ENCODE measurements at regions not wholly inside any gene's neighbourhood (a gene's known extent, or its start where the extent isn't known, plus 50 kb on each side); places are given as distances from the start of the nearest gene placed in this dataset.
A peak's percentile ranks its signal among the peaks of the same experiment; 100 is the strongest.

DNA sequence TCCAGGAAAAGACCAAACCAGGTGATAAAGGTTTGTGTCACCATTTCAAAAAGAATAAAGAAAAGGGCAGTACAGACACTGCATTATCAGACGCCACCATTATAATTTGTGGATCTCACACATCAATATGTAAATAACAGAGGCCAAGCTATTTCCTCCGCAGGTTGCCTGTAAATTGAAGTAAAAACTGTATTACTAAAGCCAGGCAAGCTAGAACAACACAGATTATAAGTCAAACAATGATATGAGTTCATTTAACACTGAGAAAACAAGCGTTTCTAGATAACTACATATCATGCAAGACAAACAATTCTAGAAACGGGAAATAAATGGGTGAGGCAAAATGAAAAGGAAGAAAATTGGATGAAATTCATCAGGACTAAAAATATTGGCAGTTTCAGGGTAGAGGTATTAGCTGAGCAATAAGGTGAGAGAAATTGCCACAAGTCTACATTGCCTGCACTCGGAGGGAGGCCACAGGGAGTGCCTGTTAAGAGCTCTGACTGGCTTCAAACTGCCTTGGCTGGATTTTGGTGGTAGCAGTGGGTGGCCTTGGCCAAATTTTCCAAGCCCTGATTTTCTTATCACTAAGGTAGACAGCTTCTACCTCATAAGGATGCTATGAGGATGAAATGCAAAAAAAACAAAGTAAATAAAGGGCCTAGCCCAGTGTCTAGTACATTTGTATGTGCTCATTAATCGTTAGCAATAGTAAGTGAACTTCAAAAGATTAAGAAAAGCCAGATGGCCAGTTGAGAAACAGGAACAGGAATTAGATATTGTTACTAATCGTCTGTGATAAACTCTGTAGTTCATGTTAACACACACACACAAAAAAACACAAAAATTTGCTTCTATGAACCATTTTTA is 240.0 kb upstream of the NFE2L3 start:
- peaks cover 16% of the 10 kb centered on the region for H3K4me1 ChIP-seq
- H3K4me3 ChIP-seq, result no peak overlapping the region
- DNase-seq, result peak in 3 of 4 donors; percentile 33 to 37 (median 34)
- TF ChIP-seq CTCF (IDR thresholded peaks at IDR 0.05), result no peak
- TF ChIP-seq POLR2A (IDR thresholded peaks at IDR 0.05), result no peak
- no peaks in the 10 kb centered on the region for H3K27me3 ChIP-seq
- no peaks in the 10 kb centered on the region for H3K9me3 ChIP-seq
- no peaks in the 10 kb centered on the region for H3K36me3 ChIP-seq (replicated peaks in 1 of 2; ENCODE audit: insufficient read depth in 1 of 2, low read depth in 2 of 2)
- peak overlapping the region in 2 of 4 donors; percentile 11 to 63 for H3K27ac ChIP-seq
- ATAC-seq, result peak; percentile 75
- intact Hi-C loops (cut with DNase I), result no loop called here
- WGBS, 2 donors, result 21 to 33% methylated on average over 7 of the region's 7 CpGs

GRCh38 chr7:25913598-25914224 is 238.3 kb upstream of the NFE2L3 start:
- ATAC-seq (no peak), DNase-seq (no peak)
- no peaks in the 10 kb centered on the region for H3K9me3 ChIP-seq
- H3K27me3 ChIP-seq, result no peaks in the 10 kb centered on the region
- H3K27ac ChIP-seq, result no peak overlapping the region
- WGBS, 2 donors, result 78 to 84% methylated on average over 6 of the region's 6 CpGs
- no peak for TF ChIP-seq CTCF (IDR thresholded peaks at IDR 0.05)
- H3K4me1 ChIP-seq, result peaks cover 16% of the 10 kb centered on the region
- H3K4me3 ChIP-seq, result no peak overlapping the region
- H3K36me3 ChIP-seq (replicated peaks in 1 of 2; ENCODE audit: insufficient read depth in 1 of 2, low read depth in 2 of 2), result no peaks in the 10 kb centered on the region
- intact Hi-C loops (cut with DNase I), result no loop called here

DNA sequence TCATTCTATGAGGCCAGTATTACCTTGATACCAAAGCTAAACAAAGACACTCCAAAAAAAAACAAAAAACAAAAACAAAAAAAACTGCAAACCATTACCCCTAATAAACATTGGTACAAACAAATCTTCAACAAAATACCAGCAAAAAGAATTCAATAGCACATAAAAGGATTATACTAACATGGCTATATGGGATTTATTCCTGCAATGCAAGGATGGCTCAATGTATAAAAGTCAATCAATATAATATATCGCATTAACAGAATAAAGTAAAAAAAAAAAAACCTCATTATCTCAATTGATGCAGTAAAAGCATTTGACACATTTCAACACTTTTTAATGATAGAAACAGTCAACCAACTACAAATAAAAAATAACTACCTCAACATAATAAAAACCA is 233.3 kb upstream of the NFE2L3 start:
- no peak overlapping the region for H3K4me3 ChIP-seq
- intact Hi-C loops (cut with DNase I), result no loop called here
- H3K27ac ChIP-seq, result no peak overlapping the region
- DNase-seq (no peak), ATAC-seq (no peak)
- H3K27me3 ChIP-seq, result no peaks in the 10 kb centered on the region
- no peak for TF ChIP-seq CTCF (IDR thresholded peaks at IDR 0.05)
- no peak for TF ChIP-seq POLR2A (IDR thresholded peaks at IDR 0.05)
- H3K4me1 ChIP-seq, result peaks cover 1% of the 10 kb centered on the region
- H3K9me3 ChIP-seq, result no peaks in the 10 kb centered on the region
- WGBS, 2 donors, result 82 to 95% methylated on average over 1 of the region's 1 CpG
- H3K36me3 ChIP-seq (replicated peaks in 1 of 2; ENCODE audit: insufficient read depth in 1 of 2, low read depth in 2 of 2), result no peaks in the 10 kb centered on the region

- H3K4me1 ChIP-seq, result peaks cover 5% of the 10 kb centered on the region
- H3K27me3 ChIP-seq, result no peaks in the 10 kb centered on the region
- H3K36me3 ChIP-seq (replicated peaks in 1 of 2; ENCODE audit: insufficient read depth in 1 of 2, low read depth in 2 of 2), result no peaks in the 10 kb centered on the region
- DNase-seq (no peak), ATAC-seq (no peak)
- intact Hi-C loops (cut with DNase I), result no loop called here
- TF ChIP-seq CTCF (IDR thresholded peaks at IDR 0.05) (no peak), POLR2A (IDR thresholded peaks at IDR 0.05) (no peak)
- no peak overlapping the region for H3K27ac ChIP-seq
- H3K9me3 ChIP-seq, result no peaks in the 10 kb centered on the region
- no peak overlapping the region for H3K4me3 ChIP-seq
- 86 to 92% methylated on average over 3 of the region's 3 CpGs for WGBS, 2 donors
These were observed 229.7 kb upstream of the NFE2L3 start for GRCh38 chr7:25922296-25922695.
